ENCODE measurements at regions not wholly inside any gene's neighbourhood (a gene's known extent, or its start where the extent isn't known, plus 50 kb on each side); places are given as distances from the start of the nearest gene placed in this dataset.
A peak's percentile ranks its signal among the peaks of the same experiment; 100 is the strongest.

- no peak for DNase-seq
Measured at GRCh38 chr20:20933142-20933958, 172.8 kb downstream of the LINC00237 start.

DNA sequence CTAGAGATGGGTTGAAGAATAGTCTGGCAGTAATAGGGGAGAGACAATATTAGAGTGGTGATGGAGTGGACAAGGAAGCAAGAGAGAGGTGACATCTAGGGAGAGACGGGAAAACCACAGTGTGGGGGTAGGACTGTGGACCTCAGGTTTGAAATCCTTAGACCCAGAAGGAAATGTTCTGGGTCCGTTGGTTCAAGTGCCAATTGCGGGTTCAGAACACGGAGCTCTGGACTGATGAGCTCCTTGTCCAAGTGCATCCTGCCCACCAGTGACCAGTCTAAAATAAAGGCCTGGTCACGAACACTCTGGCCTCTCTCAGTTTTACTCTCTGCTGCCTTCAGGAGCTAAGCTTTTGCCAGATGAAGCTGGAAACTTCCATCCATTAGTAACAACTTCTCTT, 174.0 kb downstream of the LINC00237 start:
- DNase-seq, result no peak

DNA sequence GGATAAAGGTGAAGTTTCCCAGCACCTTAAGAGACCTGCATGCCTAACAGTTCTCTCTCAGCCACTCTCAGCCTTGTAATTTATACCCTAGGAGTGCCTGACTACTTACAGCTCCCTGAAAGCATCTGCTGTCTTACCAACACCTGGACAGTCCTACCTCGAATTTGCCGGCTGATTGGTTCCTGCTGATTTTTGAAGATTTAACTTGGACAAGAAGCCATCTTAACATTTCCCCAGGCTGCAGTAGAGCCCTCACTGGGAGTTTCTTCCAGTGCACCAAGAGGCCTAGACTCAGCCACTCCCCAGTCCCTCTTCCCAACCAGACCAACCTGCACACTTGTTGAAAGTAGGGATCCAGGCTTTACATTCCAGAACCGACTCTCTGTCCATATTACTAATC, 174.5 kb downstream of the LINC00237 start:
- DNase-seq, result no peak

GRCh38 chr20:20931024-20931423, 175.1 kb downstream of the LINC00237 start:
- DNase-seq, result no peak

GRCh38 chr20:20930500-20930899, 175.7 kb downstream of the LINC00237 start:
- DNase-seq, result no peak

GRCh38 chr20:20929341-20929740, 176.8 kb downstream of the LINC00237 start:
- no peak for DNase-seq

DNA sequence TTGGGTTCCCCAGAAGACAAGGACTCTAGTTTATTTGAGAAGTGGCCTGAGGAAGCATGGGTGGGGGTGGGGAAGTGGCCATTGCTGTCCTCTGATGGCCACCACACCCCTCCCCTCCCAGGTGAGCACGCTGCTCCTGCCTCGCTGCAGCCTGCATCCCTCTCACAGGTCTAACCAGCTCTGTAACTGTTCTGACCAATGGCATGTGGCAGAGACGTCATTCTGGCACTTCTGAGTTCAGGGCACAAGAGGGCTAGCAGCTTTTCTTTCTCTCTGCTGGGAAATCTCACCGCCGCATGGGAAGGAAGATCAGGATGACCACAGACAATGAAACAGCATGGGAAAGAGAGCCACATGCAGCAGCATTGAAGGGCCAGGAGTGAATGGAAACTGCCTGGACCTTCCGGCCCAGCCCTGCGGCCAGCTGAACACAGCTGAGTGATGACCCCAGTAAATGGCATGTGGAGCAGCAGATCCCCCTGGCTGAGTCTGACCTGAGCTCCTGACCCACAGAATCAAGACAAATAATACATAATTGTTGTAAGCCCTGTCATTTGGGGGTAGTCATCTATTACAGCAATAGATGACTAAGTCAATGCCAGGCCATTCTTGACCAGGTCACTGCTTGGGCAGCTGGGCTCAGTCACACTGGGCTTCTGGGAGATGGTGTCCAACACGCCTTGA, 179.8 kb downstream of the LINC00237 start:
- DNase-seq, result no peak

DNA sequence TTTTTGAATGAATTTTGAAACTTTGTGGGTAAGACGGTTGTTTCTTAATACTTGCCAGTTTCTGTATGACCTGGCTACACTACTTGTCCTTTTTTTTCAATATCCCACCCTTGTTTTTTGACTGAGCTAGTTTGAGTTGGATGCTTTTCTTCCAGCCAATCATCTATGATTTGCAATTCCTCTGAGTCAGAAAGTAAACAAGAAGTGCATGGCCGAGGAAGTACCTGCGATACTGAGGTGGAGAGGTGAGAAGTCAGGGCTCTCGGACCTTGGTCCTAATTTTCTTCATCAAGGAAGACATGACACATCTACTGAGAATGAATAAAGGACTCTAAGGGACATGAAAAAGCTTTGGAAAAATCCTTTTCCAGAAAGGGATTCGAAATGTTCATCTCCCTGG, 185.7 kb downstream of the LINC00237 start:
- DNase-seq, result no peak

DNA sequence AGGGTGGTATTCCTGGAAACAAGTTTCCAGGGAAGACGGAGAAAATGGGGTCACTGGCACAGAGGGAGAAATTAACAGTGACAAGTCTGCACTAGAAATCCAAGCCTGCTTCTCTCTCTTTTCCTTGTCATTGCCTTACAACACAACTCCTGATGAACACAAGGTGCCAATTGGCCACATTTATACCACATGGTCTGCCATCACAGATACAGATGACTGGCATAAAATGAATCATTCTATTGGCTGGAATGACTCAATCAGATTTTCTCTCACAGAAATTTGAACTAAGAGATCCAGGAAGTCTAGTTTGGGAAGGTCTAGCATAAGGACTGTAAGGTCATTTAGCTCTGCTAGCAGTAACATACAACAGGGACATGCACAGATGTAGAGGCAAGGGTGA, 190.3 kb downstream of the LINC00237 start:
- DNase-seq, result no peak

GRCh38 chr20:20904501-20904831, 192.0 kb upstream of the RALGAPA2 start:
- DNase-seq, result no peak

GRCh38 chr20:20903773-20904500, 191.5 kb upstream of the RALGAPA2 start:
- DNase-seq, result no peak

DNA sequence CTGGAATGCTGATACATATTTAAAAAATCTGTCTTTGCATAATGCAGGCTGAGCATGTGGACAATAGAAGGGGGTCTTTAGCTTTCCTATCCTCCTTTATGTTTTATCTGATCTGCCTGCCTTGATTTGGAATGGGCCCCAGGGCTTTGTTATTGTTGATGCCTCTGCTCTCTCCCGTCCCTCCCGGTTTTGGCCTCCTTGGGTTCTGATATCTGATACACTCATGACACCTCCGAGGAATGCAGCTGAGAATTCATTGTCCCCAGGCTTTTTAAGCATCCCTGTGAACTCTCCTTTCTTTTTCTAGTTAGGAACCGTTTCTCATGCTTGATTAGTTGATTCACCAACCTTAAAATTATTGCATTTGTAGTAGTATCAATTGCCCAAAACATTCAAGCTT, 185.5 kb upstream of the RALGAPA2 start:
- DNase-seq, result no peak

DNA sequence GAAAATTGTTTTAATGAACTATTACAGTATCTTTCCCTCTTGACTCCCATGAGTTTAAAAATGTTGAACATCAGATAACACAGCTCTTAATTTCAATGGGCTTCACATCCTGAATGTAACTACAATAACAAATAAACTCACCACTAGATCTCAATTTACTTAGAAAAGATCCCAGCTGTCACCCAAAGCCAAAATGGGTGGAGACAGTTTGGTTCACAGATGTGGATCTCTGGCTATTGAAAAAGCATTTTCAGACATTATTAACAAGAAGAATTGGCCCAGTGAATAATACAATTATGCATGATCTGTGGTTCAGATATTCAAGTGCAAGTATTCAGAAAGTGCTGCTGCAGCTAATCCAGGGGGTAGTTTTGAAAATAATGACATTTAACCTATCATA, 184.7 kb upstream of the RALGAPA2 start:
- peak; percentile 12 for DNase-seq

GRCh38 chr20:20896606-20897005, 184.2 kb upstream of the RALGAPA2 start:
- DNase-seq, result no peak

DNA sequence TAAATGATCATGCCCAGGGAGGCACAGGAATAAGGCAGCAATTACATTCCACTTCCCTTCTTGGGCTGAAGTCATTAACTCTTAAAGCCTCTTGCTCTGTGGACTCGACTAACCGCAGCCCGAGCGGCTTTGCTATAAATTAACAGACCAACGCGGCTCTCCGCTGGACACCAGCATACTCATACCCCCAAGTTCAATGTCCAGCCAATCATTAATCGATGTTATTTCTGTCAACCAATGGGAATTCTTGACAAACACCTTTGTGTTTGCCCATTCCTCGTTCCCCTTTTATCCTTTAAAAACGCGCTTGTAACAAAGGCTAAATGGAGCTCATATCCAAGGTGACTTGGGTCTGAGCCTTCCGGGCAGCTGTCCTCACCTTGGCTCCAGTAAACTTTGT, 183.1 kb upstream of the RALGAPA2 start:
- DNase-seq, result no peak

DNA sequence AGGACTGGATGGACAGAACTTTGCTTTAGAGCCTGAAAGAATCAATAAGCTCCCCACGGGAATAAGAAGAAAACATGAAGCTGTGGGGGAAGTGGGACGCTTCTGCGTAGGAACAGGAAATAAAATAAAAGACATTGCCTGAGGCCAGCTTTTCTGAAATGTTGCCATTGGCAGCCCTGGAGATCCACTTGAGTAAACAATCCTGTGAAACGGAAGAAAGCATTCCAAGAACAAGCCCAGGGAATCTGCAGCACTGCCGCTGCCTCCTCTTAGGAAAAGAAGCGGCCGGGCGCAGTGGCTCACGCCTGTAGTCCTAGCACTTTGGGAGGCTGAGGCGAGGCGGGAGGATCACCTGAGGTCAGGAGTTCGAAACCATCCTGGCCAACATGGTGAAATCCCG, 182.3 kb upstream of the RALGAPA2 start:
- peak; percentile 45 for DNase-seq

DNA sequence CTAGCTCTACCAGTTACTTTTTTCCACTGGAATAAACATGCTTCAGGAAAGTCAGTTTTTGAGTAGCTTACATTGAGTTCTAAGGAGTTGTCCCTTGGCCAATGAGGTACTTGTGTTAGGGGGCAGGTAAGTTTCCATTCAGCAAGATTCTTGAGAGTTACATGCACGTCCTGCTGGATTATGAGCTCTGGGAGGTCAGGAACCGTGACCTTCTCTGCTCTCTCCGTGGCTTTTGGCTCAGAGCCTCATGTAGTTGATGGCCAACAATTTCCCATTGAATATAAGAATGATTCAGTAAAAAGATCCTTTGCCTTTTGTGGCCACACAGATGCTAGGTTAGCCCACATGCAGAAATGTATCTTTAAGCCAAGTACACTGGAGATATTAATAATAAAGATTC, 181.8 kb upstream of the RALGAPA2 start:
- DNase-seq, result no peak

DNA sequence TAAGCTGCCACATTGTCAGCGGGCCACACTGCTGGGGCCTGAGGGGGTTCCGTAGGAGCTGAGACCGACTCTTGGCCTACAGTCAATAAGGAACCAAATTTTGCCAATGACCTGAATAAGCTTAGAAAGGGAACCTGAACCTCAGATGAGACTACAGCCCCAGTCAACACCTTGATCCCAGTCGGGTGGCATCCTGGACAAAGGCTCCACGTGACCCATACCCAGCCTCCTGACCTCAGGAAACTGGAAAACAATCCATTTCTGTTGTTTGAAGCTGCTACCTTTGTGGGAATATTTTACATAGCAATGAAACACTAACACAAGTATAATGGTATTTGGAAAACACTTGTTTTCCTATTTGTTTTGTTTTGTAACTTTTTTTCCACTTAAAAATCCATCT, 179.9 kb upstream of the RALGAPA2 start:
- DNase-seq, result no peak

- no peak for DNase-seq
Measured at GRCh38 chr20:20890751-20891150, 178.3 kb upstream of the RALGAPA2 start.

GRCh38 chr20:20888936-20889335, 176.5 kb upstream of the RALGAPA2 start:
- no peak for DNase-seq

- no peak for DNase-seq
Measured at GRCh38 chr20:20888266-20888656, 175.8 kb upstream of the RALGAPA2 start.

GRCh38 chr20:20887593-20888265, 175.3 kb upstream of the RALGAPA2 start:
- DNase-seq, result peak; percentile 84

- DNase-seq, result no peak
Measured at GRCh38 chr20:20881808-20882207, 169.4 kb upstream of the RALGAPA2 start.

All from NCI-H69 (cell line).